Heart left ventricle (tissue), 16 donors: ENCODE measurements at regions not wholly inside any gene's neighbourhood (a gene's known extent, or its start where the extent isn't known, plus 50 kb on each side); places are given as distances from the start of the nearest gene placed in this dataset.
A peak's percentile ranks its signal among the peaks of the same experiment; 100 is the strongest.

Source experiments
- ATAC-seq, 4 donors: fragments of 200-7000 bp; cut with Tn5 transposase; one replicate each; pipeline ENCODE4 v1.9.1; 2020 to 2022; ENCODE audit warnings: moderate library complexity in 4 of 4, mild to moderate bottlenecking in 3 of 4, moderate number of reproducible peaks in 1 of 4
- DNase-seq, 5 donors: peaks; one replicate each; pipeline ENCODE4 v3.0.0-alpha.2; 2020
- H3K27ac ChIP-seq, 12 donors: fragments of 200-600 bp; sonication (generic) in 4 of 12; one replicate each; pipeline versions ENCODE4 v1.5.0 to v1.8.0; 2016 to 2022; ENCODE audit warnings: mild to moderate bottlenecking in 2 of 12
- H3K27me3 ChIP-seq, 9 donors: fragments of 200-600 bp; sonication (generic) in 2 of 9; one replicate each; pipeline versions ENCODE4 v1.5.1 to v1.8.0; 2016 to 2022; ENCODE audit warnings: mild to moderate bottlenecking in 3 of 9
- H3K36me3 ChIP-seq, 9 donors: fragments of 200-600 bp; sonication (generic) in 2 of 9; one replicate each; pipeline versions ENCODE4 v1.5.0 to v1.8.0; 2018 to 2022; ENCODE audit warnings: mild to moderate bottlenecking in 2 of 9
- H3K4me1 ChIP-seq, 12 donors: fragments of 200-600 bp; sonication (generic) in 4 of 12; one replicate each; pipeline versions ENCODE4 v1.5.0 to v1.8.0; 2016 to 2022; ENCODE audit warnings: mild to moderate bottlenecking in 3 of 12
- H3K4me3 ChIP-seq, 12 donors: fragments of 200-600 bp; sonication (generic) in 4 of 12; one replicate each; pipeline versions ENCODE4 v1.5.0 to v1.8.0; 2017 to 2022; ENCODE audit warnings: mild to moderate bottlenecking in 9 of 12, moderate library complexity in 4 of 12
- H3K9me3 ChIP-seq, 12 donors: fragments of 200-600 bp; sonication (generic) in 4 of 12; one replicate each; pipeline versions ENCODE4 v1.5.0 to v1.8.0; 2016 to 2022; ENCODE audit warnings: mild to moderate bottlenecking in 1 of 12
- POLR2A ChIP-seq, 2 donors: fragments of 450-650 bp; IDR thresholded peaks; one replicate each; pipeline ENCODE4 v1.6.1; 2017; ENCODE audit warnings: antibody characterized with exemption in 2 of 2, mild to moderate bottlenecking in 2 of 2, moderate library complexity in 2 of 2
- WGBS, 4 donors: extraction: QIAGEN DNeasy Blood & Tissue Kit in 2 of 4; methylation state at CpG; one replicate each; pipeline versions ENCODE4 v1.1.5 to v1.1.7; 2013 to 2018; 5-methylcytosine and 5-hydroxymethylcytosine counted together
- intact Hi-C, 10 donors: fragments of 100-400 bp; cut with DNase I; formaldehyde crosslinking; loops; one replicate each; pipeline versions ENCODE4 v1.11.1 to v1.14.2; 2022
- TF ChIP-seq, protein P1 (sequence below), 12 donors: fragments of 200-600 bp; sonication (generic) in 4 of 12; IDR thresholded peaks; one replicate each; pipeline versions ENCODE4 v1.5.0 to v1.8.0; 2018 to 2022; ENCODE audit warnings: antibody characterized with exemption in 12 of 12, mild to moderate bottlenecking in 5 of 12
- donor health status: ischemic (EF 13 %, LVEDD 7.1; RV severe dilation, severe dysfunction).
- donor health status: healthy with polysubstance abuse.
- donor health status: DM: no; HTN: yes; CAD: no.
- donor health status: DM: no; HTN: no; CAD: no.
- donor health status: ischemic (EF 25% LVEDD 6.9; RV normal size, moderate dysfunction).
- donor health status: ischemic (EF 25% LVEDD 5.7; RV mildly dilated, moderate dysfunction).
- donor health status: healthy.
- donor health status: DM: yes; HTN: yes; CAD: no.
- donor health status: ischemic (EF 35%, LVEDD 5.7; RV mildly dilated, moderate dysfunction).
- donor health status: nonischemic (EF 11% LVEDD 7.7; RV severe dilation, severe dysfunction).
- donor health status: DM: yes; HTN: yes; CAD: no.
- donor health status: PGD.
- donor health status: ischemic (EF 29% LVEDD 5.4; RV normal size, mild dysfunction).
- donor health status: nonischemic (EF 23%, LVEDD 6.1; RV moderate dilation, normal function).

- DNase-seq (no peak), ATAC-seq (no peak)
- Histone ChIP-seq H3K27me3 (no peaks in the 10 kb centered on the region), H3K9me3 (no peaks in the 10 kb centered on the region), H3K4me1 (peaks cover 0 to 7% (median 0%) of the 10 kb centered on the region in 12 donors), H3K36me3 (no peaks in the 10 kb centered on the region), H3K4me3 (no peak overlapping the region), H3K27ac (no peak overlapping the region)
- 55 to 64% (median 58%) methylated on average over 4 of the region's 4 CpGs for WGBS, 4 donors
- TF ChIP-seq POLR2A (IDR thresholded peaks at IDR 0.05), result no peak
- TF ChIP-seq, protein P1, sequence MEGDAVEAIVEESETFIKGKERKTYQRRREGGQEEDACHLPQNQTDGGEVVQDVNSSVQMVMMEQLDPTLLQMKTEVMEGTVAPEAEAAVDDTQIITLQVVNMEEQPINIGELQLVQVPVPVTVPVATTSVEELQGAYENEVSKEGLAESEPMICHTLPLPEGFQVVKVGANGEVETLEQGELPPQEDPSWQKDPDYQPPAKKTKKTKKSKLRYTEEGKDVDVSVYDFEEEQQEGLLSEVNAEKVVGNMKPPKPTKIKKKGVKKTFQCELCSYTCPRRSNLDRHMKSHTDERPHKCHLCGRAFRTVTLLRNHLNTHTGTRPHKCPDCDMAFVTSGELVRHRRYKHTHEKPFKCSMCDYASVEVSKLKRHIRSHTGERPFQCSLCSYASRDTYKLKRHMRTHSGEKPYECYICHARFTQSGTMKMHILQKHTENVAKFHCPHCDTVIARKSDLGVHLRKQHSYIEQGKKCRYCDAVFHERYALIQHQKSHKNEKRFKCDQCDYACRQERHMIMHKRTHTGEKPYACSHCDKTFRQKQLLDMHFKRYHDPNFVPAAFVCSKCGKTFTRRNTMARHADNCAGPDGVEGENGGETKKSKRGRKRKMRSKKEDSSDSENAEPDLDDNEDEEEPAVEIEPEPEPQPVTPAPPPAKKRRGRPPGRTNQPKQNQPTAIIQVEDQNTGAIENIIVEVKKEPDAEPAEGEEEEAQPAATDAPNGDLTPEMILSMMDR (IDR thresholded peaks at IDR 0.05), result no peak
- intact Hi-C loops, result no loop called here
These were observed 300.0 kb upstream of the CHAC2 start for GRCh38 chr2:53467467-53468180.

DNA sequence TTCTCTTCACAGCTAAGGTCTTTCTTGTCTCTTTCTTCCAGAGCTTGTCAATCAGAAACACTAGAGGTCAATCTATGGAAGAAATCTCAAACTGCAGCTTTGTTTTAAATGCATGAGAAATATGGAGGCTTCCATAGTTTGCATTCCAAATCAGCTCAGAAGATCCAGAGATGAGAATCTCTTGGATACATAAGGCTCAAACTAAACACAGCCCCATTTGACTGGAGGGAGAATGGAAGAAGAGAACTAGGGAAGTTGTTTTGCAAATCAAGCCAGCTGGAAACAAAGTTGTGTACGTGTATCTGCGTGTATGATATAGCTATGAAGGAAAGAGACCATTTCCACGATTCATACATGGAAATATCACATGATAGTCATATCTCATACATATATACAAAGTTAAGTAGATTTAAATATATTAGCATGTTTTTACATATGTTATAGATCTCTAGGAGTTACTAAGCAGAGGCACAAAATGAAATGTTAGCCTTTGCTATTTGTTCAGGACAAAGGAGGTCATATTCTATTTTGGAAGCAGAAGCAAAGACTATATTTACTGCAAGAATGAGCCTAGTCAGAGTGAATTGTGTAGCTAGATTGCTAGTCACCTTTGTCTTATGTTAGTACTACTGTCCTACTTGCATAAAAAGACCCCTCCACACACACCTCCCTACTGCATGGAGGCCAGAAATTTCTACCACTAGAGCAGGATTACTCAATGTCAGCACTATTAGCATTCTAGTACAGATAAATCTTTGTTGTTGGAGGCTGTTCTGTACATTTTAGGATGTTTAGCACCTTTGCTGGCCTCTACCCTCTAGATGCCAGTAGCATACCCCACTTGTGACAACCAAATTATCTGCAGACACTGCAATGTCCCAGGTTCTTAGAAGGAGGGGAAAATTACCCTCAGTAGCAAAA is 303.5 kb upstream of the CHAC2 start:
- intact Hi-C loops, result no loop called here
- ATAC-seq (peak in 2 of 4 donors; percentile 15 to 28), DNase-seq (no peak)
- no peak overlapping the region for H3K4me3 ChIP-seq
- H3K27me3 ChIP-seq, result no peaks in the 10 kb centered on the region
- TF ChIP-seq POLR2A (IDR thresholded peaks at IDR 0.05), result no peak
- TF ChIP-seq, protein P1 (IDR thresholded peaks at IDR 0.05), result no peak
- H3K9me3 ChIP-seq, result no peaks in the 10 kb centered on the region
- peaks cover 0 to 7% (median 0%) of the 10 kb centered on the region in 12 donors for H3K4me1 ChIP-seq
- H3K27ac ChIP-seq, result no peak overlapping the region
- WGBS, 4 donors, result 57 to 90% (median 63%) methylated on average over 3 of the region's 3 CpGs
- H3K36me3 ChIP-seq, result no peaks in the 10 kb centered on the region

DNA sequence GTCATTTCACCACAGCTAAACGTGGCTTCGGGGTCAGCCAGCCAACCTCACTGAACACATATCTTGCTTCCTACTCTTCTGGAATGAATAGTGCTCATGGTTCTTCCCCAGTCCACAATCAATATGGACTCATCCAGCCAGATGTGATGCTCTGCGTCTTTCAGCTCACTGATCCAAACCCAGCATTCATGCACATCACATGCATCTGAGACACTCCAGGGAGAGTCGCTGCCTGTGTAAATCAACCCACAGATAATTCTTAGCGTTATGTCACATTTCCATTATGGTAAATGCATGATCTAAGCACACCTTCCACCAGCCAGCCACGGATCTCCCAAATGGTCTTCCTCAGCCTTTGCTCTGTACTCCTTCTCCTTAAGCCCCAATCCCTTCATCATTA is 306.7 kb upstream of the CHAC2 start:
- no peaks in the 10 kb centered on the region for H3K36me3 ChIP-seq
- intact Hi-C loops, result no loop called here
- ATAC-seq (no peak), DNase-seq (no peak)
- no peaks in the 10 kb centered on the region for H3K9me3 ChIP-seq
- H3K4me1 ChIP-seq, result peaks cover 0 to 7% (median 0%) of the 10 kb centered on the region in 12 donors
- no peak overlapping the region for H3K27ac ChIP-seq
- no peak overlapping the region for H3K4me3 ChIP-seq
- TF ChIP-seq POLR2A (IDR thresholded peaks at IDR 0.05), result no peak
- H3K27me3 ChIP-seq, result no peaks in the 10 kb centered on the region
- 85 to 95% (median 87%) methylated on average over 6 of the region's 6 CpGs for WGBS, 4 donors

DNA sequence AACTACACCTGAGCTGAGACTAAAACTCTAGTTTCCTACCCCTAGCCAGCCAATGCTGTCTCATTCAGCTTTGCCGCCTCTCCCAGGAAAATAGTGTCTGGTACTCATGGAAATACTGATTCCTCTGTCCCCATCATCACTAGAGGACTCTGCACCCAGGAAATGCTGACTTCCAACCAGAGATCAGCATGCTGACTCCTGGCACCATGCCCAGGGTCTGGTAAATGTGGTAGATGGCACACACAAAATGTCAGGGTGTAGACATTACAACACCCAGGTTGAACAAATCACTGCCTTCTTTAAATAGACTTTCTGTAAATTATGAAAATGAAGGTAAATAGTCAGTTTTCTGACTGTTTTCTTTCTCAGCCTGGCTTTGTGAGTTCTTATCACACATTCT is 307.3 kb upstream of the CHAC2 start:
- 42 to 89% (median 48%) methylated on average over 1 of the region's 1 CpG for WGBS, 4 donors
- Histone ChIP-seq H3K9me3 (no peaks in the 10 kb centered on the region), H3K27ac (no peak overlapping the region), H3K4me1 (peaks cover 0 to 7% (median 0%) of the 10 kb centered on the region in 12 donors), H3K27me3 (no peaks in the 10 kb centered on the region), H3K4me3 (no peak overlapping the region), H3K36me3 (no peaks in the 10 kb centered on the region)
- peak in 1 of 4 donors; percentile 41 for ATAC-seq
- intact Hi-C loops, result no loop called here
- peak in 2 of 5 donors; percentile 47 to 48 for DNase-seq
- TF ChIP-seq, protein P1 (IDR thresholded peaks at IDR 0.05), result no peak
- TF ChIP-seq POLR2A (IDR thresholded peaks at IDR 0.05), result no peak
